HepG2 (cell line): ENCODE measurements at regions not wholly inside any gene's neighbourhood (a gene's known extent, or its start where the extent isn't known, plus 50 kb on each side); places are given as distances from the start of the nearest gene placed in this dataset.

Experiments
- ATAC-seq: fragments of 200-7000 bp; cut with Tn5 transposase; 3 replicates; pipeline ENCODE4 v1.9.1; 2020; ENCODE audit warnings: mild to moderate bottlenecking, moderate library complexity
- BruUV-seq: library from RNA; stranded (reverse); fragments of 400-500 nt; replicated peaks from 2 replicates; lab custom pipeline; 2021; lab: Mats Ljungman, UMichigan
- CTCF ChIA-PET: fragments of 300-600 bp; formaldehyde crosslinking; extraction: SDS; loops from one replicate; lab custom pipeline; 2021; ENCODE audit warnings: low total read pairs, inconsistent platforms, low intra/inter-chr PET ratio; lab: Yijun Ruan, JAX
- POLR2A ChIA-PET: fragments of 350-600 bp; sonication (Branson Sonifier 250); formaldehyde crosslinking; loops from one replicate; lab custom pipeline; 2020; ENCODE audit warnings: antibody characterized with exemption, inconsistent platforms; lab: Yijun Ruan, JAX
- DNase-seq: peaks from one replicate; pipeline ENCODE4 v3.0.0-alpha.2; 2015; ENCODE audit warnings: low spot score
- FAIRE-seq: peaks from 3 replicates; lab custom pipeline; 2011; peaks lifted over from hg19 to GRCh38; lab: Jason Lieb, UNC
- H2AFZ ChIP-seq: one replicate; pipeline ENCODE4 v1.6.1; 2011; ENCODE audit warnings: low read length, inconsistent platforms
- H3K27ac ChIP-seq: fragments of 300-600 bp; 3 replicates; pipeline ENCODE4 v1.8.0; 2011; ENCODE audit warnings: mixed run types, mild to moderate bottlenecking, mixed read lengths, low read length, inconsistent platforms; ENCODE audit not compliant: insufficient read depth; ENCODE audit errors: extremely low read length
- H3K27me3 ChIP-seq, 2 experiments: fragments of 200-600 bp in 1 of 2; 2 replicates in 1 of 2; 3 replicates in 1 of 2; pipeline versions ENCODE4 v1.6.0 to v1.8.0; 2011; ENCODE audit warnings: low read length in 2 of 2, mild to moderate bottlenecking in 2 of 2, moderate library complexity in 2 of 2, inconsistent platforms in 1 of 2; ENCODE audit not compliant: insufficient read depth in 2 of 2, control insufficient read depth in 1 of 2
- H3K36me3 ChIP-seq, 2 experiments: fragments of 200-600 bp in 1 of 2; replicated peaks in 1 of 2; 2 replicates in 1 of 2; 3 replicates in 1 of 2; pipeline versions ENCODE4 v1.5.1 to v1.8.0; 2011; ENCODE audit warnings: low read length in 2 of 2, inconsistent platforms in 1 of 2; ENCODE audit not compliant: insufficient read depth in 2 of 2, control insufficient read depth in 1 of 2
- H3K4me1 ChIP-seq: 2 replicates; pipeline ENCODE4 v1.5.1; 2012; ENCODE audit warnings: low read length, inconsistent platforms; ENCODE audit not compliant: insufficient read depth
- H3K4me2 ChIP-seq: 2 replicates; pipeline ENCODE4 v1.6.0; 2011; ENCODE audit warnings: low read depth, low read length, inconsistent platforms
- H3K4me3 ChIP-seq, 3 experiments: fragments of 200-600 bp in 1 of 3; sonication (generic), shearing (Covaris generic) in 1 of 3; replicated peaks in 1 of 3; 2 replicates each; pipeline ENCODE4 v1.5.1; 2011 to 2016; ENCODE audit warnings: low read length in 3 of 3, inconsistent platforms in 2 of 3, low read depth in 2 of 3, mild to moderate bottlenecking in 2 of 3, control low read depth in 1 of 3, mixed read lengths in 1 of 3; ENCODE audit not compliant: insufficient read depth in 1 of 3
- H3K79me2 ChIP-seq: one replicate; pipeline ENCODE4 v1.6.1; 2011; ENCODE audit warnings: low read length, inconsistent platforms; ENCODE audit not compliant: insufficient read depth
- H3K9ac ChIP-seq: 2 replicates; pipeline ENCODE4 v1.6.0; 2011; ENCODE audit warnings: mild to moderate bottlenecking, low read depth, low read length, inconsistent platforms; ENCODE audit not compliant: insufficient read depth
- H3K9me3 ChIP-seq: 2 replicates; pipeline ENCODE4 v1.5.1; 2012; ENCODE audit warnings: mild to moderate bottlenecking, low read length
- H4K20me1 ChIP-seq: 2 replicates; pipeline ENCODE4 v1.6.0; 2011; ENCODE audit warnings: inconsistent platforms, mild to moderate bottlenecking, low read length, moderate library complexity; ENCODE audit not compliant: insufficient read depth
- ADNP ChIP-seq: sonication (generic); formaldehyde crosslinking; IDR thresholded peaks from 2 replicates; pipeline ENCODE4 v1.4.0; 2020; ENCODE audit warnings: missing genetic modification reagents
- AKAP8 ChIP-seq: sonication (generic); formaldehyde crosslinking; IDR thresholded peaks from 2 replicates; pipeline ENCODE4 v1.5.1; 2020; ENCODE audit warnings: mild to moderate bottlenecking, missing genetic modification reagents
- ARNT2 ChIP-seq: sonication (generic); formaldehyde crosslinking; IDR thresholded peaks from 2 replicates; pipeline ENCODE4 v1.8.0; 2022; ENCODE audit warnings: mild to moderate bottlenecking, low read depth, missing genetic modification reagents, moderate library complexity
- BORCS8-MEF2B ChIP-seq: sonication (generic); formaldehyde crosslinking; IDR thresholded peaks from 2 replicates; pipeline ENCODE4 v1.8.0; 2022; ENCODE audit warnings: mild to moderate bottlenecking, missing genetic modification reagents
- EED ChIP-seq: sonication (generic); formaldehyde crosslinking; IDR thresholded peaks from 2 replicates; pipeline ENCODE4 v1.5.0; 2020; ENCODE audit warnings: mild to moderate bottlenecking, missing genetic modification reagents
- FOXA3 ChIP-seq: IDR thresholded peaks from 2 replicates; pipeline ENCODE4 v1.6.1; 2016; ENCODE audit warnings: missing genetic modification reagents, missing compliant biosample characterization
- GATAD1 ChIP-seq: IDR thresholded peaks from 2 replicates; pipeline ENCODE4 v1.6.1; 2016; ENCODE audit warnings: missing genetic modification reagents, missing compliant biosample characterization
- IRF2 ChIP-seq: IDR thresholded peaks from 2 replicates; pipeline ENCODE4 v1.6.1; 2018; ENCODE audit warnings: missing genetic modification reagents, missing compliant biosample characterization
- KDM4B ChIP-seq: sonication (generic); formaldehyde crosslinking; IDR thresholded peaks from 2 replicates; pipeline ENCODE4 v1.4.0; 2020; ENCODE audit warnings: missing genetic modification reagents
- NRL ChIP-seq: sonication (generic); formaldehyde crosslinking; IDR thresholded peaks from 2 replicates; pipeline ENCODE4 v1.5.0; 2020; ENCODE audit warnings: missing genetic modification reagents, mild to moderate bottlenecking, moderate library complexity, borderline replicate concordance
- RARG ChIP-seq: sonication (generic); formaldehyde crosslinking; IDR thresholded peaks from 2 replicates; pipeline ENCODE4 v1.4.0; 2020; ENCODE audit warnings: low read depth, mild to moderate bottlenecking, missing genetic modification reagents
- REPIN1 ChIP-seq: sonication (generic); formaldehyde crosslinking; IDR thresholded peaks from 2 replicates; pipeline ENCODE4 v1.8.0; 2022; ENCODE audit warnings: missing genetic modification reagents, low read depth, mild to moderate bottlenecking, borderline replicate concordance
- SRF ChIP-seq: IDR thresholded peaks from 2 replicates; pipeline ENCODE4 v1.6.1; 2011; ENCODE audit warnings: mild to moderate bottlenecking, low read depth, low read length, moderate library complexity
- ZNF20 ChIP-seq: sonication (generic); formaldehyde crosslinking; IDR thresholded peaks from 2 replicates; pipeline ENCODE4 v1.4.0; 2020; ENCODE audit warnings: mild to moderate bottlenecking, moderate library complexity, missing genetic modification reagents
- ZNF318 ChIP-seq: sonication (generic); formaldehyde crosslinking; IDR thresholded peaks from 2 replicates; pipeline ENCODE4 v1.4.0; 2020; ENCODE audit warnings: mild to moderate bottlenecking, missing genetic modification reagents
- ZNF382 ChIP-seq: sonication (generic); formaldehyde crosslinking; IDR thresholded peaks from 2 replicates; pipeline ENCODE4 v1.5.0; 2020; ENCODE audit warnings: missing genetic modification reagents, mild to moderate bottlenecking, borderline replicate concordance
- ZNF550 ChIP-seq: sonication (generic); formaldehyde crosslinking; IDR thresholded peaks from 2 replicates; pipeline ENCODE4 v1.4.0; 2020; ENCODE audit warnings: mild to moderate bottlenecking, missing genetic modification reagents, borderline replicate concordance
- ZNF670 ChIP-seq: sonication (generic); formaldehyde crosslinking; IDR thresholded peaks from 2 replicates; pipeline ENCODE4 v1.8.0; 2022; ENCODE audit warnings: mild to moderate bottlenecking, missing genetic modification reagents, borderline replicate concordance
- ZNF746 ChIP-seq: sonication (generic); formaldehyde crosslinking; IDR thresholded peaks from 2 replicates; pipeline ENCODE4 v1.8.0; 2022; ENCODE audit warnings: mild to moderate bottlenecking, missing genetic modification reagents
- WGBS: methylation state at CpG from one replicate; pipeline ENCODE4 v1.1.6; 2017; ENCODE audit warnings: low lambda C conversion rate; 5-methylcytosine and 5-hydroxymethylcytosine counted together
- in situ Hi-C: cut with HindIII; loops from 2 replicates; pipeline ENCODE4 v1.10.0; 2017; ENCODE audit warnings: low pct_unique_long_range_greater_than_20kb; ENCODE audit not compliant: extremely low pct_ligation_motif_present
- intact Hi-C: fragments of 100-400 bp; cut with micrococcal nuclease; formaldehyde crosslinking; loops from one replicate; pipeline ENCODE4 v1.10.0; 2022; ENCODE audit not compliant: unreplicated experiment
- TF ChIP-seq, protein P1 (sequence below): sonication (generic); formaldehyde crosslinking; IDR thresholded peaks from 2 replicates; pipeline ENCODE4 v1.4.0; 2020; ENCODE audit warnings: mild to moderate bottlenecking, missing genetic modification reagents

DNA sequence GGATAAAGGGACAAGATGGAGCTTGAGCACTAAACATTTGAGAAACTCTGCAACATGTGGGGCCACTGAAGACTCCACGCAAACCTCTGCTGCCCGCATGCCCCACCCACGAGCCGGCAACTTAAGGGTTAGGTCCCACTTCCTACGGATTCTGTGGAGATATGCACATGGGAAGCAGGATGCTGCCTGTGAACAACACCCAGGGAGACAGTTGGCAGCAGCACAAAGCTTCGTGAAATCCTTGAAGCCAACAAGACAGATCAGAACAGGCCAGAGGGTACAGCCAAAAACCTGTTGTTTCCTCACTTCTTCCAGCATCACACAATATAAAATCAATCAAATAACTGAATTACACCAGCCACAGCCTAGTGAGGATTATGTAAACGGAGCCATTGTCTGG is 270.4 kb downstream of the ENC1 start:
- Histone ChIP-seq H3K4me1 (0 out of 2 replicates have a peak, but pooled peaks cover 6% of the 10 kb centered on the region), H3K79me2 (no peaks in the 10 kb centered on the region), H2AFZ (no peak overlapping the region), H3K4me3 (no peak overlapping the region), H3K4me2 (no peak overlapping the region), H3K36me3 (no peaks in the 10 kb centered on the region), H3K9me3 (no peaks in the 10 kb centered on the region), H4K20me1 (no peaks in the 10 kb centered on the region), H3K27me3 (peaks cover 0 to 6% of the 10 kb centered on the region in 2 experiments; a peak in 1 of 5 replicates), H3K9ac (no peak overlapping the region), H3K27ac (no peak overlapping the region)
- BruUV-seq, result no TSS peak
- ATAC-seq (no peak), FAIRE-seq (no peak), DNase-seq (no peak)
- in situ Hi-C loops, result no loop called here
- ChIA-PET CTCF (no interaction called here), POLR2A (no interaction called here)
- WGBS, result 49% methylated on average over 6 of the region's 7 CpGs
- TF ChIP-seq ZNF746 (CRISPR knock-in tag), result no peak
- no peak for TF ChIP-seq ARNT2
- TF ChIP-seq IRF2, result no peak
- TF ChIP-seq ZNF382 (CRISPR knock-in tag), result no peak
- TF ChIP-seq AKAP8 (CRISPR knock-in tag), result no peak
- no peak for TF ChIP-seq ADNP (CRISPR knock-in tag)
- TF ChIP-seq, protein P1, sequence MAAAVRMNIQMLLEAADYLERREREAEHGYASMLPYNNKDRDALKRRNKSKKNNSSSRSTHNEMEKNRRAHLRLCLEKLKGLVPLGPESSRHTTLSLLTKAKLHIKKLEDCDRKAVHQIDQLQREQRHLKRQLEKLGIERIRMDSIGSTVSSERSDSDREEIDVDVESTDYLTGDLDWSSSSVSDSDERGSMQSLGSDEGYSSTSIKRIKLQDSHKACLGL, result no peak
- TF ChIP-seq ZNF670, result no peak
- TF ChIP-seq ZNF550 (CRISPR knock-in tag), result no peak
- TF ChIP-seq SRF, result no peak
- no peak for TF ChIP-seq REPIN1
- TF ChIP-seq FOXA3, result no peak
- no peak for TF ChIP-seq ZNF20 (CRISPR knock-in tag)
- TF ChIP-seq KDM4B (CRISPR knock-in tag), result no peak
- TF ChIP-seq NRL (CRISPR knock-in tag), result no peak
- TF ChIP-seq ZNF318 (CRISPR knock-in tag), result no peak
- TF ChIP-seq EED (CRISPR knock-in tag), result no peak
- no peak for TF ChIP-seq GATAD1 (CRISPR knock-in tag)
- no peak for TF ChIP-seq RARG (CRISPR knock-in tag)
- no peak for TF ChIP-seq BORCS8-MEF2B (CRISPR knock-in tag)
- intact Hi-C loops, result no loop called here
